Gastroesophageal sphincter (tissue), 3 donors: ENCODE measurements at regions not wholly inside any gene's neighbourhood (a gene's known extent, or its start where the extent isn't known, plus 50 kb on each side); places are given as distances from the start of the nearest gene placed in this dataset.

Source experiments
- CTCF ChIP-seq, 4 experiments: fragments of 200-600 bp in 2 of 4; fragments of 450-650 bp in 2 of 4; sonication (generic) in 1 of 4; IDR thresholded peaks; one replicate each; pipeline ENCODE4 v1.5.1; 2017 to 2019; ENCODE audit warnings: antibody characterized with exemption in 4 of 4, mild to moderate bottlenecking in 2 of 4, moderate library complexity in 2 of 4
- EP300 ChIP-seq: sonication (generic); formaldehyde crosslinking; IDR thresholded peaks from one replicate; pipeline ENCODE4 v1.6.1; 2017; ENCODE audit warnings: antibody characterized with exemption, mild to moderate bottlenecking
- POLR2A ChIP-seq, 2 donors: fragments of 450-650 bp; IDR thresholded peaks; one replicate each; pipeline ENCODE4 v1.6.1; 2017; ENCODE audit warnings: antibody characterized with exemption in 2 of 2, mild to moderate bottlenecking in 2 of 2, moderate library complexity in 1 of 2
- POLR2AphosphoS5 ChIP-seq: sonication (generic); formaldehyde crosslinking; IDR thresholded peaks from one replicate; pipeline ENCODE4 v1.6.1; 2017; ENCODE audit warnings: antibody characterized with exemption

- TF ChIP-seq CTCF (IDR thresholded peaks at IDR 0.05) (no peak), POLR2AphosphoS5 (no peak), EP300 (no peak), POLR2A (IDR thresholded peaks at IDR 0.05) (no peak)
Observed at GRCh38 chr4:13236485-13236884, 247.7 kb downstream of the RAB28 start.
